ENCODE measurements at regions not wholly inside any gene's neighbourhood (a gene's known extent, or its start where the extent isn't known, plus 50 kb on each side); places are given as distances from the start of the nearest gene placed in this dataset.
A peak's percentile ranks its signal among the peaks of the same experiment; 100 is the strongest.

GRCh38 chr3:76943671-76944070 is 96.2 kb upstream of the ROBO2 start:
- H3K4me1 Mint-ChIP-seq, result peaks cover 26% of the 10 kb centered on the region
- H3K4me3 Mint-ChIP-seq, result no peak overlapping the region
- no peaks in the 10 kb centered on the region for H3K27me3 Mint-ChIP-seq (ENCODE audit: low read depth)
- H3K27ac Mint-ChIP-seq, result peak overlapping the region; percentile 35
- DNase-seq (ENCODE audit: low spot score in 2 of 2, unreplicated experiment in 2 of 2), result no peak
- TF ChIP-seq CTCF (IDR thresholded peaks at IDR 0.05; ENCODE audit: unreplicated experiment), result no peak
- peaks cover 8% of the 10 kb centered on the region for H3K9me3 Mint-ChIP-seq
- no peaks in the 10 kb centered on the region for H3K36me3 Mint-ChIP-seq

- H3K27me3 Mint-ChIP-seq (ENCODE audit: low read depth), result no peaks in the 10 kb centered on the region
- DNase-seq (ENCODE audit: low spot score in 2 of 2, unreplicated experiment in 2 of 2), result no peak
- TF ChIP-seq CTCF (IDR thresholded peaks at IDR 0.05; ENCODE audit: unreplicated experiment), result no peak
- no peak overlapping the region for H3K27ac Mint-ChIP-seq
- no peaks in the 10 kb centered on the region for H3K4me1 Mint-ChIP-seq
- H3K9me3 Mint-ChIP-seq, result peaks cover 8% of the 10 kb centered on the region
- H3K36me3 Mint-ChIP-seq, result no peaks in the 10 kb centered on the region
- H3K4me3 Mint-ChIP-seq, result no peak overlapping the region
Observed at GRCh38 chr3:76949033-76949432, 90.9 kb upstream of the ROBO2 start.

- TF ChIP-seq CTCF (IDR thresholded peaks at IDR 0.05; ENCODE audit: unreplicated experiment), result no peak
- Mint-ChIP-seq H3K4me1 (no peaks in the 10 kb centered on the region), H3K27me3 (ENCODE audit: low read depth) (no peaks in the 10 kb centered on the region), H3K9me3 (peaks cover 8% of the 10 kb centered on the region), H3K36me3 (no peaks in the 10 kb centered on the region), H3K27ac (no peak overlapping the region), H3K4me3 (no peak overlapping the region)
- DNase-seq (ENCODE audit: low spot score in 2 of 2, unreplicated experiment in 2 of 2), result no peak
Observed at GRCh38 chr3:76949462-76949861, 90.4 kb upstream of the ROBO2 start.

- H3K4me1 Mint-ChIP-seq, result no peaks in the 10 kb centered on the region
Observed at GRCh38 chr3:76950590-76950989, 89.3 kb upstream of the ROBO2 start.

GRCh38 chr3:76954412-76954811 is 85.5 kb upstream of the ROBO2 start:
- H3K27me3 Mint-ChIP-seq (ENCODE audit: low read depth), result no peaks in the 10 kb centered on the region
- DNase-seq (ENCODE audit: low spot score in 2 of 2, unreplicated experiment in 2 of 2), result no peak
- no peak overlapping the region for H3K4me3 Mint-ChIP-seq
- H3K27ac Mint-ChIP-seq, result no peak overlapping the region
- no peaks in the 10 kb centered on the region for H3K36me3 Mint-ChIP-seq
- TF ChIP-seq CTCF (IDR thresholded peaks at IDR 0.05; ENCODE audit: unreplicated experiment), result no peak
- H3K9me3 Mint-ChIP-seq, result no peaks in the 10 kb centered on the region
- peaks cover 12% of the 10 kb centered on the region for H3K4me1 Mint-ChIP-seq

More at GRCh38 chr3:76950590-76950989, 89.3 kb upstream of the ROBO2 start:
- H3K36me3 Mint-ChIP-seq, result no peaks in the 10 kb centered on the region
- DNase-seq (ENCODE audit: low spot score in 2 of 2, unreplicated experiment in 2 of 2), result no peak
- no peak overlapping the region for H3K4me3 Mint-ChIP-seq
- peaks cover 5% of the 10 kb centered on the region for H3K9me3 Mint-ChIP-seq
- no peaks in the 10 kb centered on the region for H3K27me3 Mint-ChIP-seq (ENCODE audit: low read depth)
- H3K27ac Mint-ChIP-seq, result no peak overlapping the region
- no peak for TF ChIP-seq CTCF (IDR thresholded peaks at IDR 0.05; ENCODE audit: unreplicated experiment)

GRCh38 chr3:76958274-76958673 is 81.6 kb upstream of the ROBO2 start:
- Mint-ChIP-seq H3K36me3 (no peaks in the 10 kb centered on the region), H3K9me3 (no peaks in the 10 kb centered on the region), H3K27ac (peak overlapping the region; percentile 2), H3K4me3 (no peak overlapping the region), H3K4me1 (peaks cover 12% of the 10 kb centered on the region), H3K27me3 (ENCODE audit: low read depth) (no peaks in the 10 kb centered on the region)
- DNase-seq (ENCODE audit: low spot score in 2 of 2, unreplicated experiment in 2 of 2), result no peak
- no peak for TF ChIP-seq CTCF (IDR thresholded peaks at IDR 0.05; ENCODE audit: unreplicated experiment)
